ENCODE measurements at regions not wholly inside any gene's neighbourhood (a gene's known extent, or its start where the extent isn't known, plus 50 kb on each side); places are given as distances from the start of the nearest gene placed in this dataset.

DNA sequence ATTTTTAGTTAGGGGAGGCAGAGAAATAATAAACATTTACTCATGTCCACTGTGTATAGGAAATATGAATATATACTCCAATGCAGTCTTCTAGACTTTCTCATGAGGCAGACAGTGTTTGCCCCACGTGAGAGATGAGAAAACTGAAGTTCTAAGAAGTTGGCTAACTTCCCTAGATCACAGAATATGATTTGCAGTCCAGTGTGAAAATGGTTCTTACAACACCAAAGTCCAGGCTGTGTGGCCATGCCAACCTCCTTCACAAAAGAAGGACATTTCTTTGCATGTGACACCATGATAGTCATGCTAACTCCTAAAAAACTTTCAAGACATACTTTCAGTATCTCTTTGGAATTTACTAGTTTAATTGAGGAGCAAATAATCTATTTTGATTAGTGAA, 143.7 kb downstream of the IRS1 start:
- H3K27me3 Mint-ChIP-seq, result no peaks in the 10 kb centered on the region

DNA sequence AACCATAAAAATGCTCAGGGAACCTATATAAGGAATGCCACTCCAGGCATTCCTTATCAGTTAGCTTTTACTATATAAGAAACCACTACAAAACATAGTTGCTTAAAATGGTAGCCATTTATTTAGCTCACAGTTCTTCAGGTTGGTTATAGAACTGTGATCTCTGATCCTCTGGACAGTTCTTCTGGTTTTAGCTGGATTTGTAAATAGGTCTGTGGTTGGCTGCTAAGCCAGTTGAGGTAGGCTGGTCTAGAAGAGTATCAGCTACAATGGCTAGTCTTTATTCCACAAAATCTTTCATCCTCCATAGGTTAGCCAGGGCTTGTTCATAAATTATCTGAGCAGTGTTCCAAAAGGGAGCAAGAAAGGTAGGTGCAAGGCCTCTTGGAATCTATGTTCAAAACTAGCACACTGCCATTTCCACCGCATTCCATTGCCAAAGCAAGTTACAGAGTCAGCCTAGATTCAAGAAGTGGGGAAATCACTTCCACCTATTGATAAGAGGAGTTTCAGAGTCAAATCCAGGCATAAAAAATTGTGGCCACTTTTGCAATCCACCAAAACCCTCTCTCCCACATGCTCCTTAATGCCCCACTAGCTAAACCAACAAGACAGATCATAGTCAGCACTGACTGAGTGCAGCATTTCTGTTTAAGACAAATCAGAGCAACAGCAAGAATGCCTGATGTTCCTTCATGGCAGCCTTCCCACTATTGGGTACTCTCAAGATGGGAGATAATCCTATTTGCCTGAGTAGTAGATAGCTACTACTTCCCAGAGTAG, 146.4 kb downstream of the IRS1 start:
- ChIA-PET CTCF (ENCODE audit: partially characterized antibody) (interaction anchor here (1.0 kb wide), 1 partner anchor 150 kb away, joined by 3 read pairs; no protein-coding TSS in a partner anchor), POLR2A (ENCODE audit: partially characterized antibody) (no interaction called here)
- Mint-ChIP-seq H3K36me3 (peaks cover 0 to 4% of the 10 kb centered on the region in 2 donors), H3K27ac (no peak overlapping the region), H3K4me3 (no peak overlapping the region), H3K27me3 (no peaks in the 10 kb centered on the region), H3K9me3 (peaks cover 0 to 15% (median 12%) of the 10 kb centered on the region in 8 donors), H3K4me1 (peaks cover 24 to 40% (median 32%) of the 10 kb centered on the region in 4 donors)
- intact Hi-C loops (cut with micrococcal nuclease), result loop anchor here (5.0 kb wide), 2 partner anchors 139 to 184 kb away; partner anchors contain the start of gene RHBDD1
- H3K36me3 ChIP-seq (ENCODE audit: insufficient read depth, low read length), result no peaks in the 10 kb centered on the region
- H3K9me3 ChIP-seq (ENCODE audit: control insufficient read depth in 1 of 2, low read length in 2 of 2), result no peaks in the 10 kb centered on the region
- no peak overlapping the region for H3K27ac ChIP-seq (ENCODE audit: low read depth, low read length)
- peaks cover 30% of the 10 kb centered on the region for H3K4me1 ChIP-seq (ENCODE audit: insufficient read depth, low read length)
- H3K4me3 ChIP-seq (ENCODE audit: low read length in 2 of 2), result no peak overlapping the region
- no peaks in the 10 kb centered on the region for H3K27me3 ChIP-seq (ENCODE audit: insufficient read depth, low read length)
- DNase-seq, result no peak

More for the DNA sequence above, 143.7 kb downstream of the IRS1 start:
- H3K9me3 ChIP-seq (ENCODE audit: control insufficient read depth in 1 of 2, low read length in 2 of 2), result no peaks in the 10 kb centered on the region
- Mint-ChIP-seq H3K9me3 (peaks cover 0 to 3% (median 0%) of the 10 kb centered on the region in 8 donors), H3K4me1 (peaks cover 12 to 16% (median 16%) of the 10 kb centered on the region in 4 donors), H3K4me3 (no peak overlapping the region), H3K36me3 (no peaks in the 10 kb centered on the region), H3K27ac (no peak overlapping the region)
- no peak overlapping the region for H3K4me3 ChIP-seq (ENCODE audit: low read length in 2 of 2)
- DNase-seq, result no peak
- H3K36me3 ChIP-seq (ENCODE audit: insufficient read depth, low read length), result no peaks in the 10 kb centered on the region
- peaks cover 13% of the 10 kb centered on the region for H3K4me1 ChIP-seq (ENCODE audit: insufficient read depth, low read length)
- no peak overlapping the region for H3K27ac ChIP-seq (ENCODE audit: low read depth, low read length)
- CTCF ChIA-PET (ENCODE audit: partially characterized antibody), result no interaction called here
- POLR2A ChIA-PET (ENCODE audit: partially characterized antibody), result no interaction called here
- no peaks in the 10 kb centered on the region for H3K27me3 ChIP-seq (ENCODE audit: insufficient read depth, low read length)
- intact Hi-C loops (cut with micrococcal nuclease), result no loop called here

DNA sequence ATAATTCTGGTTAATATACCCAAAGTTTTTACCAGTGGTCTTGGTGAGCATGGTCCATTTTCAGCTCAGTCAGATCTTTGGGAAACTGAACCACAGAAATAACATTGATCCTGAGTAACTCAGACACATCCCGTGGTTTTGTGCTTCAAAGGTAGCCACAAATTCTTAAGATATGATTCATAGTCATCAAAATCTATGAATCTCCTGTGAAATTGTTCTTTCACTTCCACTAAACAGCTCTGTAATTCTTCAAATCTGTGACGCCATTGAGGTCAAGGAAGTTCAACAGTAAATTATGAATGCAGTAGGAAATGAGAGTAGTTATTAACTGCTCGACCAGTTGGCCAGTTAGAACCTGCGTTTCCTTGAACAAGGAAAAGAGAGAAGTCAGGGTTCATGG, 147.3 kb downstream of the IRS1 start:
- peaks cover 30% of the 10 kb centered on the region for H3K4me1 ChIP-seq (ENCODE audit: insufficient read depth, low read length)
- Mint-ChIP-seq H3K4me1 (peaks cover 24 to 40% (median 32%) of the 10 kb centered on the region in 4 donors), H3K27ac (peak overlapping the region in 1 of 7 donors; percentile 34), H3K4me3 (peak overlapping the region in 1 of 8 donors; percentile 4), H3K36me3 (peaks cover 0 to 4% of the 10 kb centered on the region in 2 donors), H3K27me3 (no peaks in the 10 kb centered on the region), H3K9me3 (peaks cover 0 to 15% (median 12%) of the 10 kb centered on the region in 8 donors)
- H3K36me3 ChIP-seq (ENCODE audit: insufficient read depth, low read length), result no peaks in the 10 kb centered on the region
- no peaks in the 10 kb centered on the region for H3K27me3 ChIP-seq (ENCODE audit: insufficient read depth, low read length)
- H3K27ac ChIP-seq (ENCODE audit: low read depth, low read length), result no peak overlapping the region
- H3K9me3 ChIP-seq (ENCODE audit: control insufficient read depth in 1 of 2, low read length in 2 of 2), result no peaks in the 10 kb centered on the region
- CTCF ChIA-PET (ENCODE audit: partially characterized antibody), result interaction anchor here (1.0 kb wide), 1 partner anchor 150 kb away, joined by 3 read pairs; no protein-coding TSS in a partner anchor
- no peak overlapping the region for H3K4me3 ChIP-seq (ENCODE audit: low read length in 2 of 2)
- intact Hi-C loops (cut with micrococcal nuclease), result loop anchor here (5.0 kb wide), 2 partner anchors 140 to 185 kb away; partner anchors contain the start of gene RHBDD1
- POLR2A ChIA-PET (ENCODE audit: partially characterized antibody), result interaction anchor here (1.1 kb wide), 1 partner anchor 120 kb away, joined by 3 read pairs; no protein-coding TSS in a partner anchor
- no peak for DNase-seq

DNA sequence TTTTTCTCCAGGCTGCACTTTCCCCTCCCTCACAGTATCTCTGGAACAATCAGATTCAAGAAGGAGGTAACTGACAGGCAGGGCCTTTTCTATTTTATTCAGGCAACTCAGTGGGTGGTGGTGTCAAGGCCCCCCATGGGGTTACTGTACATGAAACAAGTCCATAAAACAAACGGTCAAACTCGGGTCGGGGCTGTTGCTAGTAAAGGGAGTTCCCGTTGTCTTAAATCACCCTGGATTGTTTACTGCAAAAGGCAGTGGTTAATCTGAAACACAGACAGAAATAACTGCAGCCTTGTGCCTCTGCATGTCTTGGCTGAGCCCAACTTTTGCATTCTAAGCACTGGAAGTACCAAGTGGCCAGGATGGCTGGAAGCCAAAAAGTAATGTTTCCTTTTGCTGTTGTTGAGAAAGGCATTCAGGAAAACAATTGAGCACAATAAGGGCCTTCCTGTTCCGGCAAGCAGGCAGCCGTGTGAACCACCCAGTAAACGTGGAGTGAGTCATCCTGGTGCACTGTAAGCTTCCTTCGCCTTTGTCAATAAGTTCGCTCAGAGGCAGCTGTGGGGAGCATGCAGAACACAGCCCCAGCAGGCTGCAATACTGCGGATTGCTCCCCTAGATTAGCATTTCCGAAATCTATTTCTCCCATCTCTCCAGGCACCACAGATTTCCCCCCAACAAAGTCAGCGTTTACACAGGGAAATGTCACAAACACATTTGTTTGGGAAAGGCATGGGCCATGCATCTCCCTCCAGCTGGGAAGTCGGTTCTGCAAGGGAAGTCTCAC, 149.6 kb downstream of the IRS1 start:
- H3K36me3 ChIP-seq (ENCODE audit: insufficient read depth, low read length), result no peaks in the 10 kb centered on the region
- H3K27me3 Mint-ChIP-seq, result no peaks in the 10 kb centered on the region
- CTCF ChIA-PET (ENCODE audit: partially characterized antibody), result interaction anchor here (1.1 kb wide), 1 partner anchor 10 kb away, joined by 3 read pairs; no protein-coding TSS in a partner anchor
- H3K4me3 Mint-ChIP-seq, result peak overlapping the region; percentile 11 to 79 (median 52)
- H3K4me1 Mint-ChIP-seq, result peaks cover 21 to 40% (median 31%) of the 10 kb centered on the region in 4 donors
- H3K4me3 ChIP-seq (ENCODE audit: low read length in 2 of 2), result no peak overlapping the region
- H3K9me3 ChIP-seq (ENCODE audit: control insufficient read depth in 1 of 2, low read length in 2 of 2), result no peaks in the 10 kb centered on the region
- H3K27me3 ChIP-seq (ENCODE audit: insufficient read depth, low read length), result no peaks in the 10 kb centered on the region
- peaks cover 0 to 4% of the 10 kb centered on the region in 2 donors for H3K36me3 Mint-ChIP-seq
- peaks cover 30% of the 10 kb centered on the region for H3K4me1 ChIP-seq (ENCODE audit: insufficient read depth, low read length)
- H3K27ac ChIP-seq (ENCODE audit: low read depth, low read length), result no peak overlapping the region
- DNase-seq, result peak; percentile 39 to 68 (median 48)
- H3K27ac Mint-ChIP-seq, result peak overlapping the region; percentile 61 to 93 (median 84)
- intact Hi-C loops (cut with micrococcal nuclease), result loop anchor here (5.0 kb wide), 2 partner anchors 142 to 187 kb away; partner anchors contain the start of gene RHBDD1
- POLR2A ChIA-PET (ENCODE audit: partially characterized antibody), result interaction anchor here (1.2 kb wide), 1 partner anchor 141 kb away, joined by 6 read pairs; no protein-coding TSS in a partner anchor
- peaks cover 0 to 15% (median 12%) of the 10 kb centered on the region in 8 donors for H3K9me3 Mint-ChIP-seq

DNA sequence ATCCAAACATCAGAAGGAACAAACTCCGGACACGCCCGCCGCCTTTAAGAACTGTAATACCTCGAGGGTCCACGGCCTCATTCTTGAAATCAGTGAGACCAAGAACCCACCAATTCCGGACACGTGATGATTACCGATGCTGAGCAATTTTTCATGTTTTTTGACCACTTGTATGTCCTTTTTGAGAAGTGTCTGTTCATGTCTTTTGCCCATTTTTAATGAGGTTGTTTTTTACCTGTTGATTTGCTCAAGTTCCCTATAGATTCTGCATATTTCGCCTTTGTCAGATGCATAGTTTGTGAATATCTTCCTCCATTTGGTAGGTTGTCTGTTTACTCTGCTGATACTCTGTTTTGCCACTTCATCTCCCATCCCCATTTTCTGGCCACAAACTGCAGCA, 150.4 kb downstream of the IRS1 start:
- H3K9me3 Mint-ChIP-seq, result peaks cover 0 to 15% (median 12%) of the 10 kb centered on the region in 8 donors
- H3K36me3 Mint-ChIP-seq, result peaks cover 0 to 4% of the 10 kb centered on the region in 2 donors
- no peak overlapping the region for H3K4me3 ChIP-seq (ENCODE audit: low read length in 2 of 2)
- no peaks in the 10 kb centered on the region for H3K9me3 ChIP-seq (ENCODE audit: control insufficient read depth in 1 of 2, low read length in 2 of 2)
- no peak for DNase-seq
- intact Hi-C loops (cut with micrococcal nuclease), result no loop called here
- peaks cover 30% of the 10 kb centered on the region for H3K4me1 ChIP-seq (ENCODE audit: insufficient read depth, low read length)
- H3K27ac Mint-ChIP-seq, result peak overlapping the region in 3 of 7 donors; percentile 76 to 93 (median 76)
- H3K36me3 ChIP-seq (ENCODE audit: insufficient read depth, low read length), result no peaks in the 10 kb centered on the region
- H3K4me3 Mint-ChIP-seq, result peak overlapping the region in 3 of 8 donors; percentile 2 to 79 (median 56)
- peaks cover 21 to 44% (median 31%) of the 10 kb centered on the region in 4 donors for H3K4me1 Mint-ChIP-seq
- no peaks in the 10 kb centered on the region for H3K27me3 ChIP-seq (ENCODE audit: insufficient read depth, low read length)
- H3K27ac ChIP-seq (ENCODE audit: low read depth, low read length), result no peak overlapping the region
- H3K27me3 Mint-ChIP-seq, result no peaks in the 10 kb centered on the region
- POLR2A ChIA-PET (ENCODE audit: partially characterized antibody), result no interaction called here
- CTCF ChIA-PET (ENCODE audit: partially characterized antibody), result interaction anchor here (1.1 kb wide), 1 partner anchor 9 kb away, joined by 3 read pairs; no protein-coding TSS in a partner anchor

DNA sequence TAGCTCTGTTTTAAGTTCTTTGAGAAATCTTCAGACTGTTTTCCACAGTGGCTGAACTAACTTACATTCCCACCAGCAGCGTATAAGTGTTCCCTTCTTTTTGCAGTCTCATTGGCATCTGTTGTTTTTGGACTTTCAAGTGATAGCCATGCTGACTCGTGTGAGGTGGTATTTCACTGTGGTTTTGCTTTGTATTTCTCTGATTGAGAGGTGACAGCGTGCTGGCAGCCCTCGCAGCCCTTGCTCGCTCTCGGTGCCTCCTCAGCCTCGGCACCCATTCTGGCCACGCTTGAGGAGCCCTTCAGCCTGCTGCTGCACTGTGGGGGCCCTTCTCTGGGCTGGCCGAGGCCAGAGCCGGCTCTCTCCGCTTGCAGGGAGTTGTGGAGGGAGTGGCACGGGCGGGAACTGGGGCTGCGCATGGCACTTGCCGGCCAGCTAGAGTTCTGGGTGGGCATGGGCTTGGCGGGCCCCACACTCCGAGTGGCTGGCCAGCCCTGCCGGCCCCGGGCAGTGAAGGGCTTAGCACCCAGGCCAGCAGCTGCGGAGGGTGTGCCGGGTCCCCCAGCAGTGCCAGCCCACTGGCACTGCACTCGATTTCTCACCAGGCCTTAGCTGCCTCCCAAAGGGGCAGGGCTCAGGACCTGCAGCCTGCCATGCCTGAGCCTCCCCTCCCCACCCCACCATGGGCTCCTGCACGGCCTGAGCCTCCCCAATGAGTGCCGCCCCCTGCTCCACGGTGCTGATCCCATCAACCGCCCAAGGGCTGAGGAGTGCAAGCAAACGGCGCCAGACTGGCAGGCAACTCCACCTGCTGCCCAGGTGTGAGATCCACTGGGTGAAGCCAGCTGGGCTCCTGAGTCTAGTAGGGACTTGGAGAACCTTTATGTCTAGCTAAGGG, 151.8 kb downstream of the IRS1 start:
- intact Hi-C loops (cut with micrococcal nuclease), result no loop called here
- Histone ChIP-seq H3K4me3 (ENCODE audit: low read length in 2 of 2) (no peak overlapping the region), H3K4me1 (ENCODE audit: insufficient read depth, low read length) (peaks cover 30% of the 10 kb centered on the region), H3K36me3 (ENCODE audit: insufficient read depth, low read length) (no peaks in the 10 kb centered on the region), H3K27me3 (ENCODE audit: insufficient read depth, low read length) (no peaks in the 10 kb centered on the region), H3K9me3 (ENCODE audit: control insufficient read depth in 1 of 2, low read length in 2 of 2) (no peaks in the 10 kb centered on the region), H3K27ac (ENCODE audit: low read depth, low read length) (no peak overlapping the region)
- CTCF ChIA-PET (ENCODE audit: partially characterized antibody), result no interaction called here
- peaks cover 23 to 44% (median 32%) of the 10 kb centered on the region in 4 donors for H3K4me1 Mint-ChIP-seq
- no peak overlapping the region for H3K27ac Mint-ChIP-seq
- POLR2A ChIA-PET (ENCODE audit: partially characterized antibody), result no interaction called here
- no peak for DNase-seq
- no peaks in the 10 kb centered on the region for H3K27me3 Mint-ChIP-seq
- H3K4me3 Mint-ChIP-seq, result no peak overlapping the region
- H3K36me3 Mint-ChIP-seq, result peaks cover 0 to 4% of the 10 kb centered on the region in 2 donors
- peaks cover 0 to 15% (median 12%) of the 10 kb centered on the region in 8 donors for H3K9me3 Mint-ChIP-seq
